ENCODE measurements at regions not wholly inside any gene's neighbourhood (a gene's known extent, or its start where the extent isn't known, plus 50 kb on each side); places are given as distances from the start of the nearest gene placed in this dataset.
"Not testable (repeated sequence)": the region's sequence is repeated elsewhere in the genome, so short reads cannot be mapped to it uniquely, and the experiment has no call there.

DNA sequence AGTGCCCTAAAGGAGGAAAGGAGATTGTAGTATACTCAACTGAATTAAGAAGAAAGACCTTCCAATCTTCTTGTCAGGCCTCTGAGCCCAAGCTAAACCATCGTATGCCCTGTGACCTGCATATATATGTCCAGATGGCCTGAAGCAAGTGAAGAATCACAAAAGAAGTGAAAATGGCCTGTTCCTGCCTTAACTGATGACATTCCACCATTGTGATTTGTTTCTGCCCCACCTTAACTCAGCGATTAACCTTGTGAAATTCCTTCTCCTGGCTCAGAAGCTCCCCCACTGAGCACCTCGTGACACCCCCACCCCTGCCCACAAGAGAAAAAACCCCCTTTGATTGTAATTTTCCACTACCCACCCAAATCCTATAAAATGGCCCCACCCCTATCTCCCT is 739.2 kb downstream of the GALC start:
- TF ChIP-seq, protein P1, sequence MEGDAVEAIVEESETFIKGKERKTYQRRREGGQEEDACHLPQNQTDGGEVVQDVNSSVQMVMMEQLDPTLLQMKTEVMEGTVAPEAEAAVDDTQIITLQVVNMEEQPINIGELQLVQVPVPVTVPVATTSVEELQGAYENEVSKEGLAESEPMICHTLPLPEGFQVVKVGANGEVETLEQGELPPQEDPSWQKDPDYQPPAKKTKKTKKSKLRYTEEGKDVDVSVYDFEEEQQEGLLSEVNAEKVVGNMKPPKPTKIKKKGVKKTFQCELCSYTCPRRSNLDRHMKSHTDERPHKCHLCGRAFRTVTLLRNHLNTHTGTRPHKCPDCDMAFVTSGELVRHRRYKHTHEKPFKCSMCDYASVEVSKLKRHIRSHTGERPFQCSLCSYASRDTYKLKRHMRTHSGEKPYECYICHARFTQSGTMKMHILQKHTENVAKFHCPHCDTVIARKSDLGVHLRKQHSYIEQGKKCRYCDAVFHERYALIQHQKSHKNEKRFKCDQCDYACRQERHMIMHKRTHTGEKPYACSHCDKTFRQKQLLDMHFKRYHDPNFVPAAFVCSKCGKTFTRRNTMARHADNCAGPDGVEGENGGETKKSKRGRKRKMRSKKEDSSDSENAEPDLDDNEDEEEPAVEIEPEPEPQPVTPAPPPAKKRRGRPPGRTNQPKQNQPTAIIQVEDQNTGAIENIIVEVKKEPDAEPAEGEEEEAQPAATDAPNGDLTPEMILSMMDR (IDR thresholded peaks at IDR 0.05), result not testable (repeated sequence)
- TF ChIP-seq SIN3A (IDR thresholded peaks at IDR 0.05; ENCODE audit: borderline replicate concordance, insufficient read depth, low read depth, low read length), result not testable (repeated sequence)
- TF ChIP-seq, protein P2, sequence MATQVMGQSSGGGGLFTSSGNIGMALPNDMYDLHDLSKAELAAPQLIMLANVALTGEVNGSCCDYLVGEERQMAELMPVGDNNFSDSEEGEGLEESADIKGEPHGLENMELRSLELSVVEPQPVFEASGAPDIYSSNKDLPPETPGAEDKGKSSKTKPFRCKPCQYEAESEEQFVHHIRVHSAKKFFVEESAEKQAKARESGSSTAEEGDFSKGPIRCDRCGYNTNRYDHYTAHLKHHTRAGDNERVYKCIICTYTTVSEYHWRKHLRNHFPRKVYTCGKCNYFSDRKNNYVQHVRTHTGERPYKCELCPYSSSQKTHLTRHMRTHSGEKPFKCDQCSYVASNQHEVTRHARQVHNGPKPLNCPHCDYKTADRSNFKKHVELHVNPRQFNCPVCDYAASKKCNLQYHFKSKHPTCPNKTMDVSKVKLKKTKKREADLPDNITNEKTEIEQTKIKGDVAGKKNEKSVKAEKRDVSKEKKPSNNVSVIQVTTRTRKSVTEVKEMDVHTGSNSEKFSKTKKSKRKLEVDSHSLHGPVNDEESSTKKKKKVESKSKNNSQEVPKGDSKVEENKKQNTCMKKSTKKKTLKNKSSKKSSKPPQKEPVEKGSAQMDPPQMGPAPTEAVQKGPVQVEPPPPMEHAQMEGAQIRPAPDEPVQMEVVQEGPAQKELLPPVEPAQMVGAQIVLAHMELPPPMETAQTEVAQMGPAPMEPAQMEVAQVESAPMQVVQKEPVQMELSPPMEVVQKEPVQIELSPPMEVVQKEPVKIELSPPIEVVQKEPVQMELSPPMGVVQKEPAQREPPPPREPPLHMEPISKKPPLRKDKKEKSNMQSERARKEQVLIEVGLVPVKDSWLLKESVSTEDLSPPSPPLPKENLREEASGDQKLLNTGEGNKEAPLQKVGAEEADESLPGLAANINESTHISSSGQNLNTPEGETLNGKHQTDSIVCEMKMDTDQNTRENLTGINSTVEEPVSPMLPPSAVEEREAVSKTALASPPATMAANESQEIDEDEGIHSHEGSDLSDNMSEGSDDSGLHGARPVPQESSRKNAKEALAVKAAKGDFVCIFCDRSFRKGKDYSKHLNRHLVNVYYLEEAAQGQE (IDR thresholded peaks at IDR 0.05; ENCODE audit: insufficient read depth in 1 of 2, low read depth in 2 of 2, low read length in 1 of 2), result not testable (repeated sequence)

Measured in Panc1 (cell line).